Uterus (tissue), 3 donors: ENCODE measurements at regions not wholly inside any gene's neighbourhood (a gene's known extent, or its start where the extent isn't known, plus 50 kb on each side); places are given as distances from the start of the nearest gene placed in this dataset.

ENCODE experiments used
- DNase-seq, 2 donors: peaks; one replicate each; pipeline ENCODE4 v3.0.0-alpha.2; 2019 to 2020
- H3K27ac ChIP-seq, 2 donors: fragments of 200-600 bp; sonication (generic); 1 replicate in 1 of 2; 2 replicates in 1 of 2; pipeline ENCODE4 v1.5.1; 2016 to 2018
- H3K27me3 ChIP-seq, 2 donors: fragments of 200-600 bp; sonication (generic); one replicate each; pipeline ENCODE4 v1.5.1; 2018 to 2019; ENCODE audit warnings: control low read depth in 1 of 2
- H3K36me3 ChIP-seq, 2 donors: fragments of 200-600 bp; sonication (generic); one replicate each; pipeline ENCODE4 v1.5.1; 2019; ENCODE audit warnings: control low read depth in 1 of 2
- H3K4me1 ChIP-seq, 2 donors: fragments of 200-600 bp; sonication (generic); one replicate each; pipeline ENCODE4 v1.5.1; 2018 to 2019; ENCODE audit warnings: control low read depth in 1 of 2
- H3K4me3 ChIP-seq, 2 donors: fragments of 200-600 bp; sonication (generic); 1 replicate in 1 of 2; 2 replicates in 1 of 2; pipeline ENCODE4 v1.5.1; 2018 to 2019; ENCODE audit warnings: mild to moderate bottlenecking in 1 of 2
- H3K9me3 ChIP-seq, 2 donors: fragments of 200-600 bp; sonication (generic); one replicate each; pipeline ENCODE4 v1.5.1; 2019; ENCODE audit warnings: control low read depth in 1 of 2
- POLR2A ChIP-seq, 2 donors: fragments of 450-650 bp; IDR thresholded peaks; one replicate each; pipeline ENCODE4 v1.6.1; 2016; ENCODE audit warnings: antibody characterized with exemption in 2 of 2, mild to moderate bottlenecking in 1 of 2, moderate library complexity in 1 of 2
- intact Hi-C: fragments of 100-400 bp; cut with DNase I; formaldehyde crosslinking; loops from one replicate; pipeline ENCODE4 v1.15.1; 2023; ENCODE audit warnings: low total_unique reads
- TF ChIP-seq, protein P1 (sequence below), 4 experiments: fragments of 200-600 bp in 2 of 4; fragments of 450-650 bp in 2 of 4; sonication (generic) in 2 of 4; IDR thresholded peaks; one replicate each; pipeline ENCODE4 v1.5.1; 2016 to 2019; ENCODE audit warnings: antibody characterized with exemption in 4 of 4, mild to moderate bottlenecking in 2 of 4, moderate library complexity in 1 of 4
- donor health status: DM: yes; HTN: yes; CAD: no.

DNA sequence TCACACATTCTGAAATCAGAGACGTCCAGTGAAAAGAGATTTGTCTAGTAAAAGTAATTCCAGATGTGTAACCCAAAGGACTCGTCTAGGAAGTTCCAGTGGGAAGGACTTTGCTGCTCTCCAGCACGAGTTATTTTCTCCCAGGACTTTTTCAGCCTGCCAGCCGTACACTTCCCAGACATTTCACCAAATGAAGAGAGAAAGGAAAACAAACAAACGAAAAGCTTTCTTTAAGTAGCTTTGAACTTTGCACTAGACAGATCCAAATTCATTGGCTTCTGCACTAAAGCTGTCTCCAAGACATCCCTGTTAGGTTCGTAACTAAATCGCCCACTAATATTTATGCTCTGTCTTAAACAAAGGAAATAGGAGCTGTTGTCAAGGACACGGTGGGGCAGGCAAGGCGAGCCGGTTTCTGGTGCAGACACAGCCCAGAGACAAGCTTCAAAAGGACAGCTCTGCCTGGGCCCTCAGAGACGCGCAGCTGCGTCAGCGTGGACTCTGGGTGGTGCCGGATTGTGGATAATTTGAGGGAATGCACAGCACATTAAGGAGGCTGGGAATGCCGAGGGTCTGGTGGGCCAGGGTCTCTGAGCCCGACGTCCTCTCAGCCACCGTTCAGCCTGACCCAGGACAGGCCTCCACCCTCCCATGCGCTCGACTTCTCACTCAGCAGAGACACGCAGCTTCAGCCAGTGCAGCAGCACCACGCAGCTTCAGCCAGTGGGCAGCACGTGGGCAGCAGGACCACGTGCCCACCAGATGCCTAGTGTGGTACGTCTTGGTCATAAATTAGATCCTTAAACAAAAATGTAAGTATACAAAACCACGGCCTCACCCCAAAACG, 64.1 kb upstream of the INSIG1 start:
- TF ChIP-seq, protein P1, sequence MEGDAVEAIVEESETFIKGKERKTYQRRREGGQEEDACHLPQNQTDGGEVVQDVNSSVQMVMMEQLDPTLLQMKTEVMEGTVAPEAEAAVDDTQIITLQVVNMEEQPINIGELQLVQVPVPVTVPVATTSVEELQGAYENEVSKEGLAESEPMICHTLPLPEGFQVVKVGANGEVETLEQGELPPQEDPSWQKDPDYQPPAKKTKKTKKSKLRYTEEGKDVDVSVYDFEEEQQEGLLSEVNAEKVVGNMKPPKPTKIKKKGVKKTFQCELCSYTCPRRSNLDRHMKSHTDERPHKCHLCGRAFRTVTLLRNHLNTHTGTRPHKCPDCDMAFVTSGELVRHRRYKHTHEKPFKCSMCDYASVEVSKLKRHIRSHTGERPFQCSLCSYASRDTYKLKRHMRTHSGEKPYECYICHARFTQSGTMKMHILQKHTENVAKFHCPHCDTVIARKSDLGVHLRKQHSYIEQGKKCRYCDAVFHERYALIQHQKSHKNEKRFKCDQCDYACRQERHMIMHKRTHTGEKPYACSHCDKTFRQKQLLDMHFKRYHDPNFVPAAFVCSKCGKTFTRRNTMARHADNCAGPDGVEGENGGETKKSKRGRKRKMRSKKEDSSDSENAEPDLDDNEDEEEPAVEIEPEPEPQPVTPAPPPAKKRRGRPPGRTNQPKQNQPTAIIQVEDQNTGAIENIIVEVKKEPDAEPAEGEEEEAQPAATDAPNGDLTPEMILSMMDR (IDR thresholded peaks at IDR 0.05): no peak
- no peak for TF ChIP-seq POLR2A (IDR thresholded peaks at IDR 0.05)
- no peaks in the 10 kb centered on the region for H3K36me3 ChIP-seq
- H3K9me3 ChIP-seq: no peaks in the 10 kb centered on the region
- no peak overlapping the region for H3K27ac ChIP-seq
- intact Hi-C loops: no loop called here
- H3K4me3 ChIP-seq: no peak overlapping the region
- H3K27me3 ChIP-seq: no peaks in the 10 kb centered on the region
- no peaks in the 10 kb centered on the region for H3K4me1 ChIP-seq
- no peak for DNase-seq

DNA sequence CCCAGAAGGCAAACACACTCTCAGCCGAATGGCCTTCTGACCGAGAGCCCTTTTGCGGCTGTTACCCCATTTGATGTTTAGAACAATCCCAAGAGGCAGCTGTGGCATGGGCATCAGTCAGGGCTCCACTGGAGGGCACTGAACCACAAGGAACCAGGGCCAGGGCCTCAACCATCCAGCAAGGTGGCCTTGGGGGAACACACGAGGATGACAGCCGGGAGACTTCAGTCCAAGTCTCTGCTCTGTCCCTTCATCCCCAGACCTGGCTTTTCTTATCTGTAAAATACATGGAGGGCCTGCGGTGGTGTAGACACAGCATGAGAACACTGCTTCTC, 63.6 kb upstream of the INSIG1 start:
- no peak for DNase-seq
- Histone ChIP-seq H3K27ac (no peak overlapping the region), H3K9me3 (no peaks in the 10 kb centered on the region), H3K4me1 (no peaks in the 10 kb centered on the region), H3K27me3 (no peaks in the 10 kb centered on the region), H3K36me3 (no peaks in the 10 kb centered on the region), H3K4me3 (no peak overlapping the region)
- intact Hi-C loops: no loop called here
- TF ChIP-seq, protein P1 (IDR thresholded peaks at IDR 0.05): no peak
- TF ChIP-seq POLR2A (IDR thresholded peaks at IDR 0.05): no peak

DNA sequence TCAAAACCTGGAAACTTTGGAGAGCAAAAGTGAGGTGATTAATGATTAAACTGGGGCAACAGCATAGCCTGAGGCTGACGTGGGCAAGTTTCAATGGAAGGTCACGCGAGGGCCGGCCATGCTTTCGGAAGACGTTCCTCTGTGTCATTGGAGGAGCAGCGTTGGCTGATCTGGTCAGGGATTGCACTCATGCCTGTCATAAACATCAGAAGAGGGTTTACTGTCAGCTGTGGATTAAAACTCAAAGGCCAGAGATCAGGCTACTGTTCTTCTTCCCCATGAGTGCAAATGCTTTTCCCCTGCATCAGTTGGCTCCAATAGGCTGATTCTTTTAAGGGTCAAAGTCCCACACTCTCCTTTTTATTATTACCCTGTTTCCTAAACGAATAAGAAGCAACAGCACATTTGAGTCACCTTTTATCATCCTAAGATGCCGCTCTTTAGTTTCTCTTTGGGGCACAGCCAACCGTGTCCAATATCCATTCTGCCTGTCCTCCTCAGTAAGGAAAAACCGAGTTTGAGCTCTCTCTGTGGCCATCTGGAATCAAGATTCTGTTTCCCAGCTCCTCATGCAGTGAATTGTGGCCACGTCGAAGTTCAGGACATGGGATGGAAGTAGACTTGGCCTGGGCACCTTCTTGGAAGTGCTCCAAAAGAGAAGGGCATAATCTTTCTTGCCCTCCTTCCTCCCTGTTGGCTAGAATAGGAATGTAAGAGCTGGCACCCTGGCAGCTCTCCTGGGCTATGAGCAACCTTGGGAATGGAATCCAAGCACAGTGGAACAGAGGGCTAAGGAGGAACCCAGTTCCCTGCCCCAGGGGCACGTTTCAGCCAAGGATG, 62.5 kb upstream of the INSIG1 start:
- no peak for DNase-seq
- H3K27me3 ChIP-seq: no peaks in the 10 kb centered on the region
- TF ChIP-seq, protein P1 (IDR thresholded peaks at IDR 0.05): no peak
- no peak for TF ChIP-seq POLR2A (IDR thresholded peaks at IDR 0.05)
- H3K27ac ChIP-seq: no peak overlapping the region
- H3K36me3 ChIP-seq: no peaks in the 10 kb centered on the region
- H3K4me1 ChIP-seq: no peaks in the 10 kb centered on the region
- intact Hi-C loops: no loop called here
- no peak overlapping the region for H3K4me3 ChIP-seq
- no peaks in the 10 kb centered on the region for H3K9me3 ChIP-seq

DNA sequence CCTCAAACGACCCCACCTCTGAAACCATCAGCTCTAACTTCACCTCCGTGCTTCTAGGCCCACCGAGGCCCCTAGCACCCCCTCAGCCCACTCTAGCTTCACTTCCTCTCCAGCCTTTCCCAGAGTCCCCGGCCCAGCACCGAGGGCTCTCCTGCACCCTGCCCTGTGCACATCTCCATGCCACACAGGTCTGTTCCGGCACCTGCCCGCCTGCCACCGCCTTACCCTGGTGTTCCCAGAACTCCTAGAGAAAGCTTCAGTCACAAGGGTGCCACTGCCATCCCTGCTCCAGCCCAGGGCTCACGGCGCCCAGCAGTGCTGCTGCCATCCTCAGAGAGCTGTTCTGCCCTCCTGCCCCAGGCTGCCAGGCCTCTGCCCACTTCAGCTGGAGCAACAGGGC, 61.3 kb upstream of the INSIG1 start:
- H3K27me3 ChIP-seq: no peaks in the 10 kb centered on the region
- no peaks in the 10 kb centered on the region for H3K9me3 ChIP-seq
- H3K4me1 ChIP-seq: no peaks in the 10 kb centered on the region
- H3K4me3 ChIP-seq: no peak overlapping the region
- intact Hi-C loops: no loop called here
- H3K36me3 ChIP-seq: no peaks in the 10 kb centered on the region
- H3K27ac ChIP-seq: no peak overlapping the region
- DNase-seq: no peak
- TF ChIP-seq, protein P1 (IDR thresholded peaks at IDR 0.05): no peak
- TF ChIP-seq POLR2A (IDR thresholded peaks at IDR 0.05): no peak

DNA sequence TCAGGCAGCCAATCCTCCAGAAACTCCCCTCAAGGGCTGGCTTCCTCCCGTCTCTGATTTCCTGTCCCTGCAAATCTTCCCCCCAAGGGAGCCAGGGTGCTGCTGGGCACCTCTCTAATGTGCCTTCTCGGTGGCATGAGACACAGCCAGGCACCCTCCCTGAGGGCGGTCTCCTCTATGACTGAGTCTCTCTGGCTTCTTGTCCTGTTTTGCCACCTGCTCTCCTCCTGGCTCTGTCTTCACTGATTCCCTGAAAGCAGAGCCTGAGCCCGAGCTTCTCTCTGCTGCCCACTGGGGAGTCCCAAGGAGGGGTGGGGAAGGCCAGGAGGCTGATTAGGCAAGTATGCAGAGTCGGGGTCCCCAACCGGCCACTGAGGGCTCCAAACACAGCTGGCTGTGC, 60.4 kb upstream of the INSIG1 start:
- H3K27me3 ChIP-seq: no peaks in the 10 kb centered on the region
- H3K27ac ChIP-seq: no peak overlapping the region
- intact Hi-C loops: no loop called here
- no peaks in the 10 kb centered on the region for H3K4me1 ChIP-seq
- no peaks in the 10 kb centered on the region for H3K9me3 ChIP-seq
- DNase-seq: no peak
- no peaks in the 10 kb centered on the region for H3K36me3 ChIP-seq
- no peak overlapping the region for H3K4me3 ChIP-seq
- TF ChIP-seq POLR2A (IDR thresholded peaks at IDR 0.05): no peak
- TF ChIP-seq, protein P1 (IDR thresholded peaks at IDR 0.05): no peak
